ENCODE measurements at regions not wholly inside any gene's neighbourhood (a gene's known extent, or its start where the extent isn't known, plus 50 kb on each side); places are given as distances from the start of the nearest gene placed in this dataset.

- DNase-seq = no peak
Observed at GRCh38 chr3:158974904-158975303, 173.1 kb downstream of the MFSD1 start.

DNA sequence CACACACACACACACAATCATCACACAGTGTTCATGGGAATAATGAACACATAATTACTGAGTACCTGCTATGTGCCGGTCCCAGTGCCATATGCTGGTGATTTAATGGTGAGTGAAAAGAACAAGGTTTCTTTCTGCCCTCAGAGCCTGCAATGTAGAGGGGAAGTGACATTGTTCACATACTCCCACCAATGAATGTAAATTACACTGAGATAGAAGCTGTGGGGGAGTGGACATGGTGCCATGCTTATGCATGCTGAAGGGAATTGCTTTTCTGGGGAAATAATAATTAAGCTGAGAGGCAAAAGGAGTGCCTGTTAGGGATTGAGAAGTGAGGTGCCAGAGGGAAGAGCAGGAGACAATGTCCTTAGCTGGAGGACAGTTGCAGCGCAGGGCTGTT is 175.1 kb downstream of the MFSD1 start:
- no peak for DNase-seq

DNA sequence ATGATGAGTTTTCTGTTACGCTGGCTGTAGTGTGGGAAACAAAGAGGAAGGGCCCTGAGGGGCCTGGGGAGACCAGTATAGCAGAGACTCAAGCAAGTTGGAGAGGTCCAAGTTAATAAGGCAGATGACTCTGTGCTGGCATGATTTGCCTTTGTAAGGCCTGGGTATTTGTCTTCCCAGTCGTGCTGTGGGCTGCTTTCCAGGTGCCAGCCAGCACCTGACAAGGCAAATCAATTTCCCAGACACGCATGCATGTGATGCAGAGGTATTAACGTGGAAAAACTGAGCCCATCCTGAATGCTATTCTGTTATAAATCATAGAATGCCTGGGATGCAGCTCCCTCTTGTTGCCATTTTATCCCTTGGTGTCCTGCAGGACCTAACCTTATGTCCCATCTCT is 175.6 kb downstream of the MFSD1 start:
- no peak for DNase-seq

- no peak for DNase-seq
Observed at GRCh38 chr3:158983216-158984099, 181.6 kb downstream of the MFSD1 start.

DNA sequence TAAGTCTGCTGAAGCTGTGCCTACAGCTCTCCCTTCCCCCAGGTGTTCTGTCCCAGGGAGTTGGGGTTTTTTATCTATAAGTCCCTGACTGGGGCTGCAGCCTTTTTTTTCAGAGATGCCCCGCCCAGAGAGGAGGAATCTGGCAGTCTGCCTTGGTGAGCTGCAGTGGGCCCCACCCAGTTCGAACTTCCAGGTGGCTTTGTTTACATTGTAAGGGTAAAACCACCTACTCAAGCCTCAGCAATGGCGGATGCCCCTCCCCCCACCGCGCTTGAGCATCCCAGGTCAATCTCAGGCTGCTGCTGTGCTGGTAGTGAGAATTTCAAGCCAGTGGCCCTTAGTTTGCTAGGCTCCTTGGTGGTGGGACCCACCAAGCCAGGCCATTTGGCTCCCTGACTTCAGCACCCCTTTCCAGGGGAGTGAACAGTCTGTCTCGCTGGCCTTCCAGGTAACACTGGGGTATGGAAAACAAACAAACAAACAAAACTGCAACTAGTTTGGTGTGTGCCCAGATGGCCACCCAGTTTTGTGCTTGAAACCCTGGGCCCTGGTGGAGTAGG is 189.4 kb downstream of the MFSD1 start:
- DNase-seq = no peak

- no peak for DNase-seq
Observed at GRCh38 chr3:158992463-158992862, 190.6 kb downstream of the MFSD1 start.

DNA sequence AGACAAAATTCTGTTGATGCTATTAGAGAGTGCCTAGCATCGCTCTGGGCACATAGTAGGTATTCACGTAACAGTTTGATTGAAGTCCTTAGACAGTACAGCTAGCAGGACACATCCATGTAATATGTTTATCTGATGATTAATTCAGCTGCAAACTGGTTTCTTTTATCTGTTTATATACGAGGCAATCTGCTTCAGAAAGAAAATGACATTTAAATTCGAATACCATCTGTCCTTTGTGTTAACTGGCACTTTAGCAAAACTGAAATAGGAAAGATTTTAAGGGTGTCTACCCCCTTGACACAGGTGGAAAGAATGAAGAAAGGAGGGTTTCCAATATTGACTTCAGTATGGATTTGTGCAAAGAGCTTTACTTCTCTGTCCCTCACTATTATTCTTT is 192.5 kb downstream of the MFSD1 start:
- no peak for DNase-seq

- no peak for DNase-seq
Observed at GRCh38 chr3:159001711-159002110, 199.9 kb downstream of the MFSD1 start.

DNA sequence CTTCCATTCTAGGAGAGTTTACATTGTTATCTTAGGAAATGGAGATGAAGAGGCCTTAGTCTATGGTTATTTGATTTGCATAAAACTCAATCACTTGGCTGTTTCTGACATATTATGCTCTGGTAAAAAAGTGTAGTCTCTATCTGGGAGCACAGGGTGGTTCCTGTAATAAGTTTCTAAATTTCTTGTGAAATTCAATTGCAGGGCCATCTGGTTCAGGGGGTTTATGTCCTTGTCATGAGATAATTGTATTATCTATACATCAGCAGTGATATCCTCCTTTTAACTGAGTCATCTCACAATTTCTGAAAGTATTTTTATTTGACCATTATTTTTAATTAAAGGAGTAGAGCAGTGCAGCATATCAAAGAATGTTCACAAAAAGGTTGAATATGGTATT is 203.3 kb downstream of the MFSD1 start:
- DNase-seq = no peak

- DNase-seq = no peak
Observed at GRCh38 chr3:159007331-159007730, 205.5 kb downstream of the MFSD1 start.

- DNase-seq = no peak
Observed at GRCh38 chr3:159008401-159008800, 206.5 kb downstream of the MFSD1 start.

GRCh38 chr3:159018341-159018740 is 216.5 kb downstream of the MFSD1 start:
- DNase-seq = no peak

DNA sequence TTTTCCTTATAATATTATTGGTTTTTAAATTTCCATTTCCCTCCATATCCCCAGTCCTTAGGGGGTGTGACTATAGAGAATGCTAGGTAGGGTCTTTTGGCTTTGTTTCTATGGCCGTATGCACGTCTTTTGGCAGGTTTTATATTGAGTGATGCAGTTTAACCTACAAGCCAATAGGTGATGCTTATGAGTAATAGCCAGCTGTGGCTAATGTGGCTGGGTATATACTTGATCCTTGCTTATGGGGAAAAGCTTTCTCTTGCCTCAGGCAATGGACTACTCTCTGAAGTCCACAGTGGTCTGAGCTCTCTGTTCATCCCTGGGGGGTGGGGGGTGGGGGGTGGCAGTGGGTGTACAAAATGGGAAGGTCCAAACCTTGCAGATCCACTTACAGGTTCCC is 223.9 kb downstream of the MFSD1 start:
- no peak for DNase-seq

DNA sequence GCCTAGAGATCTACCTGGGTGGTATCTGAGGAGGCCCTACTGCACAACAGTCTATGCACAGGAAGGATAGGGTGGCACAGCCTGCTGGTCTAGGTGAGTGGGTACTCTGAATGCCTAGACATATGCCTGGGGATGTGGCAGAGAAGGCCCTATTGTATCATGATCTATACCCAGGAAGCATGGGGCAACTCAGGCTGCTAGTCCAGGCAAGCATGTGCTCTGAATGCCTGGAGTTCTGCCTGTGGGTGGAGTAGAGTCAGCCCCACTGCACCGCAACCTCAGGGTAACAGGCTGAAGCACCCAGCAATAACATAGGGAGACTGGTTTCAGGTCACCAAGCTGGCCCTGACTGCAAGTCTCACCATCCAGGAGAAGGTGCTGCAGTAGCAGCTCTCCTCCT is 224.7 kb downstream of the MFSD1 start:
- no peak for DNase-seq

DNA sequence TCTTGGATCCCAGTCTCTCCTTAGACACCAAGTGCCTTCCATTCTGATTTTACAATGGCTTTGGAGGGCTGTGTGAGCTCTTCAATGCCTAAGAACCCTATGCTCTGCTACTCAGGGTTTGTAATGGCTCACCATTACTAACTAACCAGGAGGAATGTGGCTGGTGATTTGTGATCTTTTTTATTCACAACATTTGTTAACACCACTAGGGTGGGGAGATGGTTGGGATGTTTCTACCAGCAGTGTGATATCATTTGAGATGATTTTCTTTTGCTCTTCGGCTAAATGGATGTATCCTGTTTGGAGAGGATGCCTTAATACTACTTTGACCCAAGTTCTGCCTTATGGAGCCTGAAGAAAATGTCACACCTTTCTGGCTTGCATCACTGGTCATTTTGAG is 226.9 kb downstream of the MFSD1 start:
- no peak for DNase-seq

DNA sequence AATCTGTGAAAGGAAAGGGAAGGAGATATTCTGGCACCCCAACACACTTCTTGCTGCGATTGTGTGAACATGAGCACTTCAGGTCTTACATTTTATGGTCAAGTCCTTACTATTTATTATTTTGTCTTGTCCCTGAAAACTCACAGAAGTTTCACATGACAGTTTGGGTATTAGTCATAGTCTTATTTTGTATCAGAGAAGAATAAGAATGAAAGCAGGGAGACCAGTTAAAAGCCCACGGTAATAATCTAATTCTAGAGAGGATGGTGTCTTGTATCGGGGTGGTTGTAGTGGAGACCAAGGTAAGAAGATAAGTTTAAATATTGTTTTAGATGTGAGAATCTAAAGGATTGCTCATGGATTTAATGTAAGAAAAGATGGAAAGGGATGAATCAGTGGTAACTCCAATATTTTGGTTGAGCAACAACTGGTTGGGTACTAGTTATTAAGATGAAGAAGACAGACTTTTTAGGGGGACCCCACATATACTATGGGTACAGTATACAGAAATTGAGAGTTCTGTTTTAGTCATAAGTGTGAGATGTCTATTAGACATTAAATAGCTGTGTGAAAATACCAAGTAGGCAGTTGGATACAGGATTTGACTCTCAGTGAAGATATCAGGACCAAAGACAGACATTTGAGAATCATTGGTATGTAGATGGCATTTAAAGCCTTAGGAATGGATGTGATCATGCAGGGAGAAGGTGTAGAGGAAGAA is 227.6 kb downstream of the MFSD1 start:
- no peak for DNase-seq

GRCh38 chr3:159030138-159030670 is 228.3 kb downstream of the MFSD1 start:
- no peak for DNase-seq

GRCh38 chr3:159030886-159031679 is 229.2 kb downstream of the MFSD1 start:
- DNase-seq = no peak

- peak; percentile 4 for DNase-seq
Observed at GRCh38 chr3:159032311-159032710, 230.5 kb downstream of the MFSD1 start.

GRCh38 chr3:159038405-159038804 is 236.6 kb downstream of the MFSD1 start:
- DNase-seq = no peak

DNA sequence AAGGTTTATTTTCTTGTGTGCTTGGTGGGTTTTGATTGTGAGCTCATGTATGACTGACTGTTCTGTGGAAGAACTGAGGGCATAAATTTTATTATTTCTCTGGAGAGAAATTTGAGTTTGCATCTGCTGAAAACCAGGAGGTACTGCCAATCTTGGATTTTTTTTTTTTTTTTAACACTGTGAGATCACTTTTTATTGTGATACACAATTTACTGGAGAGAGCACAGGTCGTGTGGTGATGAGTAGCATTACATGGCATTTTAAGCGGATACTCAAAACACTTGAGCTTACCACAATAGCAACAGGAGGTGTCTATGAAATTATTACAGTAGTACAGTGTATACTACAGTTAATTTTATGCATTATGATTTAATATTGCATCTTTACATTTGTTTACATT is 237.4 kb downstream of the MFSD1 start:
- DNase-seq = no peak

DNA sequence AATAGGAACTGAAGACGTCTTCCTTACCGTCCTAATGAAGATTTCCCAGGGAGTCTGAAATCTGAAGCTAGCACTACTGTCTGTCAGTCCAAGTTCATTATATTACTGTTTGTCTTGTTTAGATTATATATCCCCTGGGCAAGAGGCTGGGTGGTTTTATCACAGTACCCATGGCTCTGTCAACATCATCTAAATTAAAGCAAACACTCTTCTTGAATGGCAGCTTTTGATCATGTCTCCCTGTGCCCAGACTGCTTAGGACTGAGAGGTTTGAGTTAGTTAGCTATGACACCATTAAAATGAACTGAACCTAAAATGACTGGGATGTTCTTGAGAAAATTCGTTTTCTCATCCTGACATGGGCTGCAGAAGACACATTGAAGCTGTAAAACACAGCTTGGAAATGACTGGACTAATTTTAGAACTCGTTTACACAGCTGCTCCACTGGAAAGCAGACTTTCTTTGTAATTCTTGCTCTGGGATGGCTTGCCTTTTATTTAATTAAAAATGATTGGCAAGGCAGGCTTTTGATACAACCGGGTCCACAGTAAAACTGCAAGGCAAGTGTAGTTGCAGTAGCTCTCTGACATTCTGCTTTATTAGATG is 243.5 kb downstream of the MFSD1 start:
- DNase-seq = no peak

All from fibroblast of skin of scalp (primary cell).